NT2/D1 (cell line): ENCODE measurements at regions not wholly inside any gene's neighbourhood (a gene's known extent, or its start where the extent isn't known, plus 50 kb on each side); places are given as distances from the start of the nearest gene placed in this dataset.

ENCODE experiments used
- SUZ12 ChIP-seq: IDR thresholded peaks from 2 replicates; pipeline ENCODE4 v1.6.1; 2011; ENCODE audit not compliant: insufficient read length, insufficient read depth; ENCODE audit errors: extremely low read depth
- YY1 ChIP-seq: IDR thresholded peaks from 2 replicates; pipeline ENCODE4 v1.6.1; 2011; ENCODE audit not compliant: insufficient read length, insufficient read depth
- ZNF274 ChIP-seq: IDR thresholded peaks from 2 replicates; pipeline ENCODE4 v1.6.1; 2011; ENCODE audit warnings: mild to moderate bottlenecking, low read depth, low read length

DNA sequence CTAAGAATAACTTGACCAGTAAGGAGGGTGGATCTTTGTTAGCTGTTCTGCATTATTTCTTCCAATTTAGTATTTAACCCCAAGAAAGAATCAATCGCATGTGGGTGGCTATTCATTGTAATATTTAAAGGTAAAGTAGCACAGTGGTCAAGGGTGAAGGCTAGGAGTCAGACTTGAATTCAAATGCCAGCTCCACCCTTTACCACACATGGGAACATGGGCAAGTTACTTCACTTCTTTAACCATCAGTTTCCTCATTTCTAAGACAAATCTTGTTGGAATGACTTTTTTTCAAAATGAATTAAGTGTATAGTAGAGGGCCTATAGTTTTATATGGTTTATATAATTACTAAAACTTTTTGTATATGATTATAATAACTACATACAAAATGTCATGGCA is 71.3 kb upstream of the S1PR1 start:
- TF ChIP-seq ZNF274 = no peak
- TF ChIP-seq SUZ12 = no peak
- TF ChIP-seq YY1 = no peak
